HG02970 (cell line): ENCODE measurements at regions not wholly inside any gene's neighbourhood (a gene's known extent, or its start where the extent isn't known, plus 50 kb on each side); places are given as distances from the start of the nearest gene placed in this dataset.
"Not testable (repeated sequence)": the region's sequence is repeated elsewhere in the genome, so short reads cannot be mapped to it uniquely, and the experiment has no call there.

Source experiments
- ATAC-seq: cut with Tn5 transposase; IDR thresholded peaks from one replicate; pipeline ENCODE4 v1.9.1; 2021; ENCODE audit warnings: mild to moderate bottlenecking, moderate library complexity, moderate number of reproducible peaks; ENCODE audit not compliant: unreplicated experiment, low FRiP score

GRCh38 chr17:51482248-51482647 is 221.9 kb downstream of the UTP18 start:
- not testable (repeated sequence) for ATAC-seq

DNA sequence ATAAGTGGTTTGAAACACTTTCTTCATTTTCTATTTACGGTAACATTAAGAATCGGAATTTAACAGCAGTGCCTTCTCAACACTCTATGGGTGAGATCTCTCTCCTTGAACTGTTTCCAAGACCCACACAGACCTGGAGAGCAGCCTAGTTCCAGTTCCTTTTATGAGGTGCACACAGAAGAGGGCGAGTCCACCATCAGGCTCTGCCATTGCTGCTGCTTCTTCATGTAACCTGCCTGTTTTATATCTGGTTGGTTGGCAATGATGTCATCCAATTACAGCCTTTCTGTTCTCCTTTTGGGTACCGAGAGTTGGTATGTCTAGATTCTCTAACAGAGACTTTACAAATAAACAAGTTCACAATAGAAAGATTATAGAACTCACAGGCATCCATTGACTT is 225.7 kb downstream of the UTP18 start:
- no peak for ATAC-seq

- no peak for ATAC-seq
These were observed 226.7 kb downstream of the UTP18 start for GRCh38 chr17:51486885-51487520.

DNA sequence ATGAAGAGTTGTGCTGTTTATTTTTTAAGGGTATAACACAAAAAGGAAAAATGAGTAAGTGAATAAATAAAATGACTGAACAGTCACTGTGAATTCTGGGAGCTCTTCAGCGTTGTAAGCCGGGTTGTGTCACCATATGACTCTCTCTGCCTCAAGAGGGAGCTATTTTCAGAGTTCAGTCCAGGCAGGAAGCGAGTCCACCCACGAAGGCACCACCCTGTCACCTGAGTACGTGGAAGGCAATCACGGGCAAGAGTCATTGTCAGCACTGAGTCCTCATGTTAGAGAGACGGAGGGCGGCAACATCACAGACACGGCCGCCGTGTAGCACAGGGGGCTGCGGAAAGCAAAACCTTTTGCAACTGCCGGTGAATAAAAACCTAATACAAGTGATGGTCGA is 227.6 kb downstream of the UTP18 start:
- no peak for ATAC-seq

DNA sequence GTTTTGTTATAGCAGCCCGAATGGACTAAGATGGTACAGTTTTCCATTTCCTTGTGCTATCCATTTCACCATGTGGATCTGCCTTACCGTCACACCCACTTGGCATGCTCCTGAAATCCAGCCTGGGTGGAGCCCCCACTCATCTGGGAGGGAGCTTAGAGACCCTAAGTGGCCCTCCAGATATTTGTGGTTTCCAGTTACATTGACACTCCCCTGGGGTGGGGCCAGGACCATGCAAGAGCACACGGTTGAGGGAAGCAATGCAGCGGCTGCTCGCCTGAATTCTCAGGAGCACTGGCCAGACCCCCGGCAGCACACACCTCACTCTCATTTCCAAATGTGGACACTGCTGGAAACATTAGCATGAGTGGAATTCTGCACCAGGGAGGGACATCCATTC is 231.1 kb downstream of the UTP18 start:
- ATAC-seq: no peak

- ATAC-seq: no peak
These were observed 232.9 kb downstream of the UTP18 start for GRCh38 chr17:51493206-51493605.

DNA sequence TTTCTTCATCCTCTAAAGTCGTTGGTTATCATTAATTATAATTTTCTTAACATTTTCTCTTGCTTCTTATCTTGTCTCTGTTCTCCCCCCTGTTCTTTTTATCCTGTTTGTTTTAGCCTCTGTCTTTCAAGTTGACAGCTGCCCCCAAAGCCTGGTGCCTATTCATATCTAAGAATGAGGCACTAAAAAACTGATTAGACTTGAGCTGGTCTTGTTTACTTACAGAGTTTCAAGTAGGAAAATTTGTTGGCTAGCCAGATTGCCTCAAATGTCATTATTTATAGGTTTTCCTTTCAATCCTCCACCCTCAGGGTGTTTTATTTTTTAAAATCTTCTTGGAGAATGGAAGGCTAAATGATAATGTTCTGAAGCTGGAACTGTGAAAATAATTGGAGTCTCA is 236.0 kb downstream of the UTP18 start:
- ATAC-seq: no peak

DNA sequence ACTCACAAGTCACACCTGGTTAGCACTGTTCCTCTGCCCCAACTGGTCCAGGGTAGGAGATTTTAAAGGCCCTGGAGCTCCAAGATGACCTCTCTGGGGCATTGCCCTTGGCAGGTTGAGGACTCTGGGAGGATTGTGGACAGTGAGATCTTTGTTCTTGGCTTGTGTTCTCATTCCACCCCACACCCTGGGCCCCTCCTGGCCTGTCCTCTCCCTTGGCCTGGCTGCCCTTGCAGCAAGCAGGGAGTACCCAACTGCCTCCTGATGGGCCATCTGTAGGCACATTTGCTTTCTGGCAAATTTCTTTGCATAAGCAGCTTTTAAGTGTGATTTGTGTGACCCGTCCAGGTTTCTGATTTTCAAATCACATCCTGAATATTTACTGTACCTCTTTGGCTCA is 239.6 kb downstream of the UTP18 start:
- ATAC-seq: no peak

DNA sequence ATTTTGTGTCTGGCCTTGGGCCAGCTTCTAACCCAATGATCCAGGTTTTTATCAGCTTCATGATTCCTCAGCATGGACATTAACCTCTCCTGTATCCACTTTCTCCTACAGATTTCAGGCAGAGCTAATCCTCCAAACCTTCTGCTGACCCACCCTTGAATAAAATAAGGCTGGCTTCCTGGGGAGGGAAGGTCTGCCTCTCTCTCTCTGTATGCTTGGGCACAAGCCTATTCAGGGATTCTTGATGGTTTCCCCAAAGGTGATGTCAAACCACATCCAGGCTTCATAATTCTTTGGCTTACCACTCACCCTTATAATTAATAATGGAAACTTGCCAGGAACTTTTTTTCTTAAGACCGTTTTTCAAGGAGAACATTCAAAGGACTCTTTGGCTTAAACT is 240.1 kb downstream of the UTP18 start:
- no peak for ATAC-seq

- no peak for ATAC-seq
These were observed 245.1 kb downstream of the UTP18 start for GRCh38 chr17:51505450-51505849.

DNA sequence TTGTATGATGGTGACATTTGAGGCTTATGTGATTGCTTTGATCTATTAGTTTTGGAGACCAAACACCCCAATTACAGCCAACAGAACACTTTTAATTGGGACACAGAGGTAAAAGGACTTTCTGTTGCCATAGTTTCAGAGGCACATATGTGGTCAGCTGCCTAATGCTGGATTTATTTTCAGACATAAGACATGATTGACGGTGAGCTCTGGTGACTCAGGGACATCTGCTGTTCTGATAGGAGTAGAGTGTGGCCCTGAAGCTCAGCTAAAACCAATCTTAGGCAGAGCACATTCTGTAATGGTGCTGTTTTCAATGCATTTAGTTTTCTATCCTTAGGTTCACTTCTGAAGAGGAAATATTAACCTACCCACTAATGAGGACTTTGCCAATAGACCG is 247.1 kb downstream of the UTP18 start:
- no peak for ATAC-seq

- ATAC-seq: no peak
These were observed 247.7 kb downstream of the UTP18 start for GRCh38 chr17:51508048-51508447.

DNA sequence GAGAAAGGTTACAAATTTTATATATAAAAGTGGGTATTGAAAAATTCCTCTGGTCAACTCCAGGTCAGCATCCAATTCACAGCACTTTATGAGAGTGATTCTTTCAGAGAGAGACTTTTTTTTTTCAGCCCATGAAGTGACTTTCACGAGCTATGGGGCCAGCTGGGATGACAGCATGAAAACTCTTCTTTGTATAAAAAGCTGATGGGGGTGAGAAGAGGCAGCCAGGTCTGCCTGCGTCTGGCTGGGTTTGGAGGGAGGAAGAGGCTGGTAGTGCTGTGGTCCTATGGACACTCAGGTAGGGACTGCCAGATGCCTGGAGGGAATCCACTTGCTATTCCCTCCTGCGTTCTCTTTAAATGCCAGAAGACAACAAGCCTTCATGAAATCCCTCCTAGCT is 250.6 kb downstream of the UTP18 start:
- ATAC-seq: no peak

DNA sequence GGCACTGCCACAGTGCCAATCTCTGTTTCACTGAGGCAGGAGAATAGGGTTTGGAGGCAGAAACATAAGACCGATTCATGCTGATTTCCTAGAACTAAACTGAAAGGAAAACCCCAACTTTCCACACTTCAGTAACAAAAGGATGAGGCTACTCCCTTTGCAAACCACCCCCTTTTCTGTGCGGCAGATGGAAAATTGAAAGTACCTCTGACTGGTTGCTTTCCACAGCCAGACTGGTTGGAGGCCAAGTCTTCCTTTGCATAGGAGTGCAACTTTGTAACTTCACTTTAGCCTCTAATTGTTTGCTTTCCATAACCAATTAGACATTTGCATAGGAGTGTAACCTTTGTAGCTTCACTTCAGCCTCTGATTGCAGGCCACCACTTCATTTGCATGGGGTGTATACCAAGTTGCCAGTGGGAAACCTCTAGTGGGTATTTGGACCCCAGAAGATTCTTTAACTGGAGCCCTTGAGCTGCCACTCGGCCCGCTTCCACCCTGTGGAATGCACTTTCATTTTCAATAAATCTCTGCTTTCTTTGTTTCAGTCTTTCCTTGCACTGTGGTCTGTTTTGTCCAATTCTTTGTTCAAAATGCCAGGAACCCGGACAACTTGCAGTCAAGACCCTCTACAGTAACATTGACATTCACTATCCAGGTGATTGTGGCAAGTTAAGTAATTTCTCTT is 252.0 kb downstream of the UTP18 start:
- ATAC-seq: no peak

- ATAC-seq: no peak
These were observed 256.6 kb downstream of the UTP18 start for GRCh38 chr17:51516924-51517323.

- ATAC-seq: no peak
These were observed 264.2 kb downstream of the UTP18 start for GRCh38 chr17:51524524-51524923.

- ATAC-seq: no peak
These were observed 266.2 kb downstream of the UTP18 start for GRCh38 chr17:51526507-51526906.

- ATAC-seq: no peak
These were observed 267.1 kb downstream of the UTP18 start for GRCh38 chr17:51527225-51527982.

- ATAC-seq: no peak
These were observed 267.8 kb downstream of the UTP18 start for GRCh38 chr17:51528111-51528510.

DNA sequence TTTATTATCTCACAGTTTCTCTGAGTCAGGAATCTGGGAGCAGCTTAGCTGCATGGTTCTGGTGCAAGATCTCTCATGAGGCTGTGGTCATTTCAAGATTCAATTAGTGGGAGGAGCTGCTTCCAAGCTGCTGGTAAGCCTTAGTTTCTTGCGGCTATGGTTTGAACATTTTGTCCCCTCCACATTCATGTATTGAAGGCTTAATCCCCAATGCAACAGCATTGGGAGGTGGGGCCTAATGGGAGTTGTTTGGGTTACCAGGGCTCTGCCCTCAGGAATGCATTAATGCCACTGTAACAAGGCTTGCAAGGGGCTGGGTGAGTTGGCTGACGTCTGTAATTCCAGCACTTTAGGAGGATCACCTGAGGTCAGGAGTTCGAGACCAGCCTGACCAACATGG is 272.9 kb downstream of the UTP18 start:
- no peak for ATAC-seq

- ATAC-seq: no peak
These were observed 273.5 kb downstream of the UTP18 start for GRCh38 chr17:51533821-51534220.

- no peak for ATAC-seq
These were observed 276.3 kb downstream of the UTP18 start for GRCh38 chr17:51536627-51537026.
